ENCODE measurements at regions not wholly inside any gene's neighbourhood (a gene's known extent, or its start where the extent isn't known, plus 50 kb on each side); places are given as distances from the start of the nearest gene placed in this dataset.
"Not testable (repeated sequence)": the region's sequence is repeated elsewhere in the genome, so short reads cannot be mapped to it uniquely, and the experiment has no call there.

- Histone ChIP-seq H3K36me3 (ENCODE audit: control insufficient read depth, insufficient read depth, low read length) (no peaks in the 10 kb centered on the region), H3K27me3 (ENCODE audit: control insufficient read depth, insufficient read depth, low read length, poor library complexity, severe bottlenecking) (peaks cover 4% of the 10 kb centered on the region), H3K4me1 (ENCODE audit: control insufficient read depth, insufficient read depth, low read length) (no peaks in the 10 kb centered on the region), H3K4me3 (ENCODE audit: insufficient read depth, low read depth, low read length) (peak overlapping the region; percentile 41), H3K9me3 (ENCODE audit: control insufficient read depth, low read length) (no peaks in the 10 kb centered on the region), H3K27ac (ENCODE audit: insufficient read depth, low read depth, low read length, poor library complexity, severe bottlenecking) (peak overlapping the region; percentile 26)
- 1% methylated on average over 25 of the region's 25 CpGs for WGBS, 2 experiments
Measured at GRCh38 chrX:110944311-110944750, 148.7 kb upstream of the CHRDL1 start.

GRCh38 chrX:110941906-110942305, 146.3 kb upstream of the CHRDL1 start:
- no peaks in the 10 kb centered on the region for H3K4me1 ChIP-seq (ENCODE audit: control insufficient read depth, insufficient read depth, low read length)
- no peaks in the 10 kb centered on the region for H3K36me3 ChIP-seq (ENCODE audit: control insufficient read depth, insufficient read depth, low read length)
- H3K27me3 ChIP-seq (ENCODE audit: control insufficient read depth, insufficient read depth, low read length, poor library complexity, severe bottlenecking): peaks cover 4% of the 10 kb centered on the region
- no peak overlapping the region for H3K4me3 ChIP-seq (ENCODE audit: insufficient read depth, low read depth, low read length)
- H3K9me3 ChIP-seq (ENCODE audit: control insufficient read depth, low read length): no peaks in the 10 kb centered on the region
- no peak overlapping the region for H3K27ac ChIP-seq (ENCODE audit: insufficient read depth, low read depth, low read length, poor library complexity, severe bottlenecking)

DNA sequence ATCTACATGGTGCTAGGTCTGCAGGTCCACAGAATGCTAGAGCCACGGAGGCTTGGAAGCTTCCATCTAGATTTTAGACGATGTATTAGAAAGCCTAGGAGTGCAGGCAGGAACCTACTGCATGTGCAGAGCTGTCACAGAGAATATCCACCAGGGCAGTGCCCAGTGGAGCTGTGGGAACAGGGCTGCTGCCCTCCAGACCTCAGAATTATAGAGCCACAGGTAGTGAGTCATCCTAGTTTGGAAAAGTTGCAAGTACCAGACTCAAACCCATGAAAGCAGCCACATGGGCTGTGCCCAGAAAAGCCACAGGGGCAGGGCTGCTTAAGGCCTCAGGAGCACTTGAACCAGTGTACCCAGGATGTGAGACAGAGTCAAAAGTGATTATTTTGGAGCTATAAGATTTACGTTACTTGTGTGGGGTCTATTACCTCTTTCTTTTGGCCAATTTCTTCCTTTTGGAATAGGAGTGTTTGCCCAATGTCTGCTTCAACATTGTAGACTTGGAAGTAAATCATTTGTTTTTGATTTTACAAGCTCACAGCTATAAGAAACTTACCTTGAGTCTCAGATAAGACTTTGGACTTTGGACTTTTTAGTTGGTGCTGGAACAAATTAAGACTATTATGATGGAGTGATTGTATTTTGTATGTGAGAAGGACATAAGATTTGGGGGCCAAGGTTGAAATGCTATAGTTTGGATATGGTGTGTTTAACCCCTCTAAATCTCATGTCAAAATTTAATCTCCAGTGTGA, 143.5 kb upstream of the CHRDL1 start:
- Histone ChIP-seq H3K27me3 (ENCODE audit: control insufficient read depth, insufficient read depth, low read length, poor library complexity, severe bottlenecking) (peaks cover 4% of the 10 kb centered on the region), H3K4me3 (ENCODE audit: insufficient read depth, low read depth, low read length) (no peak overlapping the region), H3K4me1 (ENCODE audit: control insufficient read depth, insufficient read depth, low read length) (no peaks in the 10 kb centered on the region), H3K9me3 (ENCODE audit: control insufficient read depth, low read length) (no peaks in the 10 kb centered on the region), H3K27ac (ENCODE audit: insufficient read depth, low read depth, low read length, poor library complexity, severe bottlenecking) (no peak overlapping the region), H3K36me3 (ENCODE audit: control insufficient read depth, insufficient read depth, low read length) (no peaks in the 10 kb centered on the region)
- WGBS, 2 experiments: 89 to 96% methylated on average over 3 of the region's 3 CpGs

- no peak overlapping the region for H3K4me3 ChIP-seq (ENCODE audit: insufficient read depth, low read depth, low read length)
- no peaks in the 10 kb centered on the region for H3K36me3 ChIP-seq (ENCODE audit: control insufficient read depth, insufficient read depth, low read length)
- no peaks in the 10 kb centered on the region for H3K4me1 ChIP-seq (ENCODE audit: control insufficient read depth, insufficient read depth, low read length)
- H3K27ac ChIP-seq (ENCODE audit: insufficient read depth, low read depth, low read length, poor library complexity, severe bottlenecking): no peak overlapping the region
- H3K27me3 ChIP-seq (ENCODE audit: control insufficient read depth, insufficient read depth, low read length, poor library complexity, severe bottlenecking): no peaks in the 10 kb centered on the region
- H3K9me3 ChIP-seq (ENCODE audit: control insufficient read depth, low read length): no peaks in the 10 kb centered on the region
Measured at GRCh38 chrX:110924871-110925270, 129.3 kb upstream of the CHRDL1 start.

DNA sequence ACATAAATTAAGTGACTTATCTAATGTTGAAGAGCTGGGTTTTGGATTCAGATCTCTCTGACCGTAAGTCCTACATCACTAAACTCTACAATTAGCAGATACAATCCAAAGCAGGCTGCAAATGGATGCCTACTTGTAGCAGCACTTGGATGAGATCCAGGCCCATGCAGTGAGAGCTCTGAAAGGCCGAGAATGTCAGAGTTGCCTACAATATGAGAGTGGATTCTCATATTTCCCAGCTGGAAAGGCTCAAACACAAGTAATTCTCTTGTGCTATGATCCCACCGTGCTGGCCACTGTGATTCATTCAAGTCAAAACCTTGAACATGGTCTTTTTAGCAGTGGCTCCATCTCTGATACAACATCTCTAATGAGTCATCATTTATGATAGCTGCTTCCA, 125.4 kb upstream of the CHRDL1 start:
- Histone ChIP-seq H3K9me3 (ENCODE audit: control insufficient read depth, low read length) (no peaks in the 10 kb centered on the region), H3K36me3 (ENCODE audit: control insufficient read depth, insufficient read depth, low read length) (no peaks in the 10 kb centered on the region), H3K27me3 (ENCODE audit: control insufficient read depth, insufficient read depth, low read length, poor library complexity, severe bottlenecking) (no peaks in the 10 kb centered on the region), H3K4me3 (ENCODE audit: insufficient read depth, low read depth, low read length) (no peak overlapping the region), H3K27ac (ENCODE audit: insufficient read depth, low read depth, low read length, poor library complexity, severe bottlenecking) (no peak overlapping the region), H3K4me1 (ENCODE audit: control insufficient read depth, insufficient read depth, low read length) (no peaks in the 10 kb centered on the region)
- 96 to 97% methylated on average over 2 to 3 of the region's 3 CpGs for WGBS, 2 experiments

DNA sequence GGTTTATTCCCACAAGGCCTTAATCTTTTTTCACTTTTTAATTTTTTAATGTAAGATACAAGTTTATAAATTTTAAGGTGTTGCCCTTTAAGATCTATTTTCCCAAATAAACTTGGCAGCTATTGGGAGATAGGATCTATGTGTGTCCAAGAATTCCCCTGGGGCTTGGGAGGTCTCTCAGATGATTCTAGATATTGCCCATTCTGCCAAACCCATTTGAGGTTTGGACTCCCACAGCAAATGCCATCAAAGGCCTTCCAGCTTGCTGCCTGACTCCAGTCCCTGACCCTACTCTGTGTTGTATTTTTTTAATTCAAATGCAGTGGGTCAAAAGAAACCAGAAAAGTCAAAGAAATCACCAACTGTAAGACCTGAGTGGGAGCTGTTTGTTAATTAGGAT, 120.0 kb upstream of the CHRDL1 start:
- Histone ChIP-seq H3K4me1 (ENCODE audit: control insufficient read depth, insufficient read depth, low read length) (no peaks in the 10 kb centered on the region), H3K27me3 (ENCODE audit: control insufficient read depth, insufficient read depth, low read length, poor library complexity, severe bottlenecking) (no peaks in the 10 kb centered on the region), H3K9me3 (ENCODE audit: control insufficient read depth, low read length) (no peaks in the 10 kb centered on the region), H3K27ac (ENCODE audit: insufficient read depth, low read depth, low read length, poor library complexity, severe bottlenecking) (no peak overlapping the region), H3K4me3 (ENCODE audit: insufficient read depth, low read depth, low read length) (no peak overlapping the region), H3K36me3 (ENCODE audit: control insufficient read depth, insufficient read depth, low read length) (no peaks in the 10 kb centered on the region)

GRCh38 chrX:110915111-110915510, 119.5 kb upstream of the CHRDL1 start:
- Histone ChIP-seq H3K4me1 (ENCODE audit: control insufficient read depth, insufficient read depth, low read length) (no peaks in the 10 kb centered on the region), H3K4me3 (ENCODE audit: insufficient read depth, low read depth, low read length) (no peak overlapping the region), H3K36me3 (ENCODE audit: control insufficient read depth, insufficient read depth, low read length) (no peaks in the 10 kb centered on the region), H3K9me3 (ENCODE audit: control insufficient read depth, low read length) (no peaks in the 10 kb centered on the region), H3K27me3 (ENCODE audit: control insufficient read depth, insufficient read depth, low read length, poor library complexity, severe bottlenecking) (no peaks in the 10 kb centered on the region), H3K27ac (ENCODE audit: insufficient read depth, low read depth, low read length, poor library complexity, severe bottlenecking) (no peak overlapping the region)
- WGBS, 2 experiments: 95 to 97% methylated on average over 3 of the region's 3 CpGs

DNA sequence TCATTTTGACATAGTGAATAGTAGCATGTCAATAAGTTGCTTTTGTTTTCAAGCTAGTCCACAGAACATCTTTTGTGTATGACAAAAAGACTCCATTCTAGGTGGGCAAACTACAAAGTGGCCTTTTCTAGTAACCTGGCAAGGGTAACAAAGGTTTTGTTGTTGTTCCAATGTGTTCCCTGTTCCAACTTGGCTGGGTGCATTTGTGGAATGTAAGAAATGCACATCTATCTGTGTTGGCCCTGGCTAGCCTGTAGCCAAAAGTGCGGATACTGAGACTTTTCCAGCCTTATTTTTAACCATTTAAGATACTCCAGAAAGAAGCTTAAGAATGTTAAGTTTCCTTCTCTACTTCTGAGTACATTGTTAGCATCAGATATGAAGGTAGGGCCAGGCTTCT, 118.7 kb upstream of the CHRDL1 start:
- no peak overlapping the region for H3K27ac ChIP-seq (ENCODE audit: insufficient read depth, low read depth, low read length, poor library complexity, severe bottlenecking)
- H3K36me3 ChIP-seq (ENCODE audit: control insufficient read depth, insufficient read depth, low read length): no peaks in the 10 kb centered on the region
- no CpG with 5 or more reads among the region's 1 CpG for WGBS, 2 experiments
- H3K4me1 ChIP-seq (ENCODE audit: control insufficient read depth, insufficient read depth, low read length): no peaks in the 10 kb centered on the region
- no peaks in the 10 kb centered on the region for H3K27me3 ChIP-seq (ENCODE audit: control insufficient read depth, insufficient read depth, low read length, poor library complexity, severe bottlenecking)
- H3K9me3 ChIP-seq (ENCODE audit: control insufficient read depth, low read length): no peaks in the 10 kb centered on the region
- H3K4me3 ChIP-seq (ENCODE audit: insufficient read depth, low read depth, low read length): no peak overlapping the region

- H3K4me3 ChIP-seq (ENCODE audit: insufficient read depth, low read depth, low read length); H3K9me3 ChIP-seq (ENCODE audit: control insufficient read depth, low read length); H3K4me1 ChIP-seq (ENCODE audit: control insufficient read depth, insufficient read depth, low read length); H3K27me3 ChIP-seq (ENCODE audit: control insufficient read depth, insufficient read depth, low read length, poor library complexity, severe bottlenecking); H3K36me3 ChIP-seq (ENCODE audit: control insufficient read depth, insufficient read depth, low read length); H3K27ac ChIP-seq (ENCODE audit: insufficient read depth, low read depth, low read length, poor library complexity, severe bottlenecking): not testable (repeated sequence)
Measured at GRCh38 chrX:110904747-110905146, 109.1 kb upstream of the CHRDL1 start.

GRCh38 chrX:110881971-110882370, 86.4 kb upstream of the CHRDL1 start:
- Histone ChIP-seq H3K27me3 (ENCODE audit: control insufficient read depth, insufficient read depth, low read length, poor library complexity, severe bottlenecking) (no peaks in the 10 kb centered on the region), H3K4me3 (ENCODE audit: insufficient read depth, low read depth, low read length) (no peak overlapping the region), H3K9me3 (ENCODE audit: control insufficient read depth, low read length) (no peaks in the 10 kb centered on the region), H3K4me1 (ENCODE audit: control insufficient read depth, insufficient read depth, low read length) (no peaks in the 10 kb centered on the region), H3K36me3 (ENCODE audit: control insufficient read depth, insufficient read depth, low read length) (no peaks in the 10 kb centered on the region), H3K27ac (ENCODE audit: insufficient read depth, low read depth, low read length, poor library complexity, severe bottlenecking) (no peak overlapping the region)
- 100% methylated on average over 1 of the region's 1 CpG; no CpG with 5 or more reads in 1 of the 2 experiments for WGBS, 2 experiments

DNA sequence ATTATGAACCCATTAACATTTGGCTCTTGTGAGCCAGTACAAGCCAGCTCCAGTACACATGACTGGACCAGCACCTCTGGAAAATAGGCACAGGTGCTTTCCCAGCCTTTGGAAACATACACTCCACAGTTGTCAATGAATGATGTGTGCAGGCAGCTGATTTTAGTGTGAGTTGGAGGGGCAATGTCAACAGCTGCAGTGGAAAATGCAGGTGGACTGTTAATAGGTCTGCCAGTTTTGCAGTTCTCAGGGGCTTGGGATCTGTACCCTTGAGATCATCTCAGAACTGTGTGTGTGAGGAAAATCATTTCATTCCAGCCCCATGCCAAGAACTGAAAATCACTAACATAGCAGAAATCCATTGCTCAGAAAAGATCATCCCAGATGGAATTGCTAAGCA, 81.7 kb upstream of the CHRDL1 start:
- Histone ChIP-seq H3K36me3 (ENCODE audit: control insufficient read depth, insufficient read depth, low read length) (no peaks in the 10 kb centered on the region), H3K4me1 (ENCODE audit: control insufficient read depth, insufficient read depth, low read length) (no peaks in the 10 kb centered on the region), H3K9me3 (ENCODE audit: control insufficient read depth, low read length) (no peaks in the 10 kb centered on the region), H3K27ac (ENCODE audit: insufficient read depth, low read depth, low read length, poor library complexity, severe bottlenecking) (no peak overlapping the region), H3K4me3 (ENCODE audit: insufficient read depth, low read depth, low read length) (no peak overlapping the region), H3K27me3 (ENCODE audit: control insufficient read depth, insufficient read depth, low read length, poor library complexity, severe bottlenecking) (no peaks in the 10 kb centered on the region)

Data from ectodermal cell (in vitro differentiated cells).